Uterus (tissue), 2 donors: ENCODE measurements at regions not wholly inside any gene's neighbourhood (a gene's known extent, or its start where the extent isn't known, plus 50 kb on each side); places are given as distances from the start of the nearest gene placed in this dataset.

Source experiments
- CTCF ChIP-seq, 4 experiments: fragments of 200-600 bp in 2 of 4; fragments of 450-650 bp in 2 of 4; sonication (generic) in 2 of 4; IDR thresholded peaks; one replicate each; pipeline ENCODE4 v1.5.1; 2016 to 2019; ENCODE audit warnings: antibody characterized with exemption in 4 of 4, mild to moderate bottlenecking in 2 of 4, moderate library complexity in 1 of 4
- POLR2A ChIP-seq, 2 donors: fragments of 450-650 bp; IDR thresholded peaks; one replicate each; pipeline ENCODE4 v1.6.1; 2016; ENCODE audit warnings: antibody characterized with exemption in 2 of 2, mild to moderate bottlenecking in 1 of 2, moderate library complexity in 1 of 2

- TF ChIP-seq CTCF (IDR thresholded peaks at IDR 0.05) (no peak), POLR2A (IDR thresholded peaks at IDR 0.05) (no peak)
Measured at GRCh38 chr5:174997688-174998087, 273.3 kb downstream of the MSX2 start.
